Stimulated activated CD8-positive, alpha-beta memory T cell treated with anti-CD3 and anti-CD28 coated beads, Interleukin-7, amount 100 ng/mL, for 1 hour (primary cell): ENCODE measurements at regions not wholly inside any gene's neighbourhood (a gene's known extent, or its start where the extent isn't known, plus 50 kb on each side); places are given as distances from the start of the nearest gene placed in this dataset.

Experiments used
- DNase-seq, 2 donors: peaks; one replicate each; pipeline ENCODE4 v3.0.0-alpha.2; 2020; ENCODE audit warnings: low read depth in 2 of 2

- DNase-seq, result no peak
Observed at GRCh38 chr2:236971131-236971821, 114.4 kb upstream of the COPS8 start.

- DNase-seq, result no peak
Observed at GRCh38 chr2:236971919-236972381, 113.7 kb upstream of the COPS8 start.

GRCh38 chr2:236972491-236973342, 113.0 kb upstream of the COPS8 start:
- DNase-seq, result no peak

GRCh38 chr2:236973343-236973980, 112.2 kb upstream of the COPS8 start:
- DNase-seq, result no peak

GRCh38 chr2:236974148-236974547, 111.5 kb upstream of the COPS8 start:
- no peak for DNase-seq

- DNase-seq, result no peak
Observed at GRCh38 chr2:236974752-236975151, 110.9 kb upstream of the COPS8 start.

- no peak for DNase-seq
Observed at GRCh38 chr2:236975766-236976165, 109.9 kb upstream of the COPS8 start.

GRCh38 chr2:236976266-236977062, 109.2 kb upstream of the COPS8 start:
- DNase-seq, result no peak

- DNase-seq, result no peak
Observed at GRCh38 chr2:236977063-236977851, 108.4 kb upstream of the COPS8 start.

- DNase-seq, result no peak
Observed at GRCh38 chr2:236977852-236978398, 107.8 kb upstream of the COPS8 start.

GRCh38 chr2:236979664-236980063, 106.0 kb upstream of the COPS8 start:
- DNase-seq, result no peak

GRCh38 chr2:236980961-236981360, 104.7 kb upstream of the COPS8 start:
- DNase-seq, result no peak

GRCh38 chr2:236981701-236982485, 103.8 kb upstream of the COPS8 start:
- no peak for DNase-seq

GRCh38 chr2:236982693-236983455, 102.8 kb upstream of the COPS8 start:
- DNase-seq, result no peak

- no peak for DNase-seq
Observed at GRCh38 chr2:236984046-236984445, 101.6 kb upstream of the COPS8 start.

GRCh38 chr2:236985761-236986339, 99.8 kb upstream of the COPS8 start:
- DNase-seq, result no peak

- DNase-seq, result no peak
Observed at GRCh38 chr2:236986524-236987330, 99.0 kb upstream of the COPS8 start.

- no peak for DNase-seq
Observed at GRCh38 chr2:236988216-236988615, 97.5 kb upstream of the COPS8 start.
